NCI-H524 treated with DMSO at 0.1 percent for 48 hours (cell line): ENCODE measurements at regions not wholly inside any gene's neighbourhood (a gene's known extent, or its start where the extent isn't known, plus 50 kb on each side); places are given as distances from the start of the nearest gene placed in this dataset.

ENCODE experiments used
- DNase-seq: peaks from one replicate; lab custom pipeline; 2025; lab: John Stamatoyannopoulos, UW

- no peak for DNase-seq
Observed at GRCh38 chr3:117074826-117075225, 365.2 kb downstream of the TUSC7 start.

DNA sequence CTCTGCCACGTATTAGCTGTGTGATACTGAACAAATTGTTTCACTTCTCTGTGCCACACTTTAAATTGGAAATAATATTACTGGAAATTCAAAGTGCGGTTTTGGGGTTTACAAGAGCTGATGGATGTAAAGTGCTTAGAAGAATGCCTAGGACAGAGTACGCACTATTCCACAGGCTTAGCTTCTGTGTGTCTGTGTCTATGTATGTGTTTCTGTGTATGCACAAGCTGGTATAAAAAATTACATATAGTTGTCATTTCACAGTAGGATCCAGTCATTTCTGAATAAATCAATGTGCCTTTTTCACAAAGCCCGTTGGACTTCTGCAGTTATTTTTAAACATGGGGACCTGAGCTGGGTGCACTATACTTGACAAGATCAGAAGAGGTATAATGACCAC, 370.4 kb downstream of the TUSC7 start:
- DNase-seq = no peak

DNA sequence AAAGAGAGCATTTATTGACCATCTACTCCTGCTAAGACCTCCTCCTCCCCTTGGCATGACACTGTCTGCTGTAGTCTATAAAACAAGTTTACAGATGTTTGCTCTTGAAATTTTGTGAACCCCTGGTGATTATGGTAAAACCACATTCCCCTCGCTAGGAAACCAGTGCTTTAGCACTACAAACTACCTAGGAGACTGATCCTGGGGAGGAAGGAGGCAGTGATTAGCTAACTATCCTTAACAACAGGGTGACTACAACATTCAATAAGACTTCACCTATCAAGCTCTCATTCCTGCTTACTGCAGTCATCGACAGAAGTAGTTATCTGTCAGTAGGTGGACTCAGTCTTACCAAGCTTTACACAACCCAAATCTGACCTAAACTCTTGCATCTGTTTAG, 371.3 kb downstream of the TUSC7 start:
- no peak for DNase-seq

DNA sequence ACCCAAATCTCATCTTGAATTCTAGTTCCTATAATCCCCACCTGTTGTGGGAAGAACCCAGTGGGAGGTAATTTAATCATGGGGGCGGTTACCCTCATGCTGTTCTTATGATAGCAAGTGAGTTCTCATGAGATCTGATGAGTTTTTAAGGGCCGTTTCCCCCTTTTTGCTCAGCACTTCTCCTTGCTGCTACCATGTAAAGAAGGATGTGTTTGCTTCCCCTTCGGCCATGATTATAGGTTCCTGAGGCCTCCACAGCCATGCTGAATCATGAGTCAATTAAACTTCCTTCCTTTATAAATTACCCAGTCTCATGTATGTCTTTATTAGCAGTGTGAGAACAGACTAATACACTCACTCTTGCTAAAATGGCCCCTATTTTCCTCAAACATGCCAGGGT, 374.7 kb downstream of the TUSC7 start:
- DNase-seq = no peak

DNA sequence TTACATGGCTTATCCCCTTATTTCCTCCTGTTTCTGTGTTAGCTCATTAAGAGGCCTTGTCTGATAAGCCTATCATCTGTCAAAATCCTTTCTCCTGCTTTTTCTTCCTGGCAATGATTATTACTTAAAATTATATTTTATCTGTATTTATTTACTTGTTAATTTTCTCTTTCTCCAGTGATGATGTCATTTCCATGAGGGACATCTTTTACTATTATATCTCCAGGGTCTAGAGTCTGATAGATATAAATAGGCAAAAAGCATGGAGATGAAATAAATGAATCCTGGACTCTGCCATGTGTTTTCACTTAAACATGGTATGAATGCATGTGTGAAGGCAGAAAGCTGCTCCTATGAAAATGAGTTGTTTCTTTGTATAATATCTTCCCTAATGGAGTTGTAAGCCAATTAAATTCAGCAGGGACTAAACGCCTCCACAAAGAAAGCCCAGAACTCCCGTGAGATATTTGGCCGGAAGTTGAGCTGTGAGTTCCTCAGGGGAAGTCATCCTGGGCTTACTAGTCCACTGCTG, 375.2 kb downstream of the TUSC7 start:
- no peak for DNase-seq

DNA sequence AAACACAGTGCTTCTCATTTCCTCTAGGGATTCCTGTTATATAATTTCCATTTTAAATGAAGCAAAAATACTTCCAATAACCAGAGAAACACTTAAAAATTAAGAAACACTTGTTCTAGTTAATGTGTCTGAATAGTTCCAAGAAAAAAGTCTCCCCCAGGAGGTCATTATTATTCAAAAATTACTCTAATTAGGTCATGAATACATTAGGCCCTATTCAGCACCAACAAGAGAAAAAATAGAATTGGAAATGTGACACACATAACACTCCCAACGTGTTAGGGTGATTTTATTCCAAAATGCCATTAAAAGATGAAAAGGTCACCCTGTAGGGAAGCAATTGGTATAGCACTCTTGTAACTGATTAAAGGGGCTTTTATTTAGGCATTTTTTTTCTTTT, 382.1 kb downstream of the TUSC7 start:
- no peak for DNase-seq

DNA sequence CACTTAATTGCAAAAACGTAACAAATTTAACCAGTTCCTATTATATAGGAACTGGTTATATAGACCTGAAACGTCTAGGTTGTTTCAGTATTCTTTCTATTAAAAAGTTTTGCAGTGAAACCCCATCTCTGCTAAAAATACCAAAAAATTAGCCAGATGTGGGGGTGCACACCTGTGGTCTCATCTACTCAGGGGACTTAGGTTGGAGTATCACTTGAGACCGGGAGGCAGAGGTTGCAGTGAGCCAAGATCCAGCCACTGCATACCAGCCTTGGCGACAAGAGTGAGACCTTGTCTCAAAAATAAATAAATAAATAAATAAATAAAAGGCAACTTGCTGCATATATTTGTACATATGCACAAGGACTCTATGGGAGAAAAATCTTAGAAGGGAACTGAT, 387.0 kb downstream of the TUSC7 start:
- no peak for DNase-seq

- DNase-seq = no peak
Observed at GRCh38 chr3:117097351-117097750, 387.8 kb downstream of the TUSC7 start.

GRCh38 chr3:117101697-117102096, 392.1 kb downstream of the TUSC7 start:
- DNase-seq = no peak

GRCh38 chr3:117102426-117102825, 392.8 kb downstream of the TUSC7 start:
- no peak for DNase-seq

- no peak for DNase-seq
Observed at GRCh38 chr3:117103675-117104074, 394.1 kb downstream of the TUSC7 start.

DNA sequence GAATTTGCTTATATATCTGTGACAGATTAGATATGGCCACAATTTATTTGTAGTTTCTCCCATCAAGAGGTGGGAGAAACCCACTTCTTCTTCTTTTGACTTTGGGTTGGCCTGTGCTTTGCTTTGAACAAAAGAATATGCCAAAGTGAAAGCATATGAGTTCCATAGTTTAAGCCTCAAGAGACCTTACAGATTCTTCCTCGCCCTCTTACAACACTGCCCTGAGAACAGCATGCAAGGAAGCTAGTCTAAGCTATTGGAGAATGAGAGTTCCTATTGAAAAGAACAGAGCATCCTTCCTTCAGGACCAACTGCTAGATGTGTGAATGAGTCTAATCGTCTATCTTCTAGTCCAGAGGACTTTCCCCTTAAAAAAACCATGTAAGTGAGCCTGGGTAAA, 394.8 kb downstream of the TUSC7 start:
- DNase-seq = no peak

GRCh38 chr3:117104792-117105191, 395.2 kb downstream of the TUSC7 start:
- DNase-seq = no peak

DNA sequence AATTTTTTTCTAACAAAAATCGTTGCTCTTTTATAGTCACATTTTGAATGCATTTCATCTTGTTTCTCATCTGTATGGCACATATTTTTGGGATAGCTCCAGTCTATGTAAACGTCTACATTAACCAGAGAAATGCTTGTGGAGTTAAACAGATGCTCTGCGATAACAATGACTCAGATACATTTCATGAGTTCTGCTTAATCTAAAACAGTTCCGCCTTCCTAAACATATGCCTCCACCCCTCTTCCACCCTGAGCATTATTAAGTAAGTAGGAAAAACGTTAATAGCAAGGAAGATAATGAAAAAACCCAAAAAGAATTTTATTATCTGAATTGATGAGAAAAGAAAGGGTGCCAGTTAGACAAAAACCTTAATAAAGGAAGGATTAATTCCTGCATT, 396.1 kb downstream of the TUSC7 start:
- no peak for DNase-seq

- no peak for DNase-seq
Observed at GRCh38 chr3:117106396-117106795, 396.8 kb downstream of the TUSC7 start.

DNA sequence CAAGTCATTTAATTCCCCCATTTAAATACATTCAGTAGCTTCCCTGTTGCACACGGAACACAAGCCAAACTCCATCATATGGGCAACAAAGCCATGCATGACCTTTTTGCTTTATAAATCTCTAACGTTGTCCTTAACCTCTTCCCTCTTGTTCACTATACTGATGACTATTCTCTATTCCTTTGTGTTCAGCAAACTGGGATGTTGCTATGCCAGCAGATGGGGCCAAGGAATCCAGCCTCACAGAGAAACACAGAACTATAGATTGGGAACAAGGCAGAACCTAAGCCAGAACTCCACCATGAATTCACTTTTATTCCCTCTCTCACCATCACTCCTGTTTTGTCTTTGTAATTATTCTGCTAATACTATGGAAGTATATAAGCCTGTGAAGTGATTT, 398.4 kb downstream of the TUSC7 start:
- DNase-seq = no peak

DNA sequence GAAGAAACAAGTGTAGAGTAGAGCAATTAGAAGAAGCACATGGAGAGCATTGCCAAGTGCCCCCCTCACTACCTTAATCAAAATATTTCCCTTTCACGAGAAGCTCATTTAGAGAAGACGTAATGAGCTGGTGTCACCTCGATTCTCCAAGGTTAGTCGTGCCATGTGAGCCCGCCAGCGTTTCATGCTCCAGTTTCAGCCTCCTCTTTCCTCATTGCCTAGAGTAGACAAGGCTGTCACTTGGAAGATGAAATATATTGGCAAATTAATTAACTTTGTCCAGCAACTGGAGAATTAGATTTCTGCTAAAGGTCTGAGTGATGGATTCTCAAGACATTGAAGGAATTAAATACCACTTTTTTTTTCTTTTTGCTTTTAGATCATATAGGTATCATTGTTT, 399.6 kb downstream of the TUSC7 start:
- DNase-seq = no peak

- DNase-seq = no peak
Observed at GRCh38 chr3:117114517-117115265, 405.1 kb downstream of the TUSC7 start.

DNA sequence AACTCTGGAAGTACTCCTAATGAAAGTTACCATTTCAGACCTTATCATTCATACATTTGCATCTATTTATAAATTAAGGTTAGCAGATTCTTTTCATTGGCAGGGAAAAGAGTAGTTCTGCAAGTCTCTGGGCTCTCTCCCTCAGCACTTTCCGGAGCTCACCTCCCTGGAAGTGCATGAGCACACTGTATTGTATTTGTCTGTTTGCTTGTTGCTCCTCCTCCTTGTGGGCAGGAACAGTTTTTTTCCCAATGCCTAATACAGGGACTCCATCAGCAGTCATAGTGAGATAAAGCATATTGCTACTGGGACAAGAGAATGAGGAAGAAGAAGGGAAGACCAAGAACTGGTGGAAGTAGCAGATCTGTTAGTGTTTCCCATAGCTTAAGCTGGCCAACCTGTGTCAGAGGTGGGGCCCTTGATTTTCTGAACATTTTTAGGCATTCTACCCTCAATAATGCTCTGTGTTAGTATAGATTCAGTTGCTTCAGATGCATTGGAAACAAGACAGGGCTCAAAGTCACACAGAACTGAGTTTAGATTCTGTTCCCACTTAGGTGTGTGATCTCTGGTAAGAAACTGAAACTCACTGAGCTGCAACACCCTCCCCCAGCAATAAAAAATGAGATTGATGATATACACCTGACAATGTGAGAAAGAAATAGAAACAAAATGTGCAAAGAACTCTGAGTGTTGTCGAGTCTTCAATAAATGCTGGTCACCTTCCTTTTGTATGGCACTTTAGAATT, 407.8 kb downstream of the TUSC7 start:
- DNase-seq = no peak

DNA sequence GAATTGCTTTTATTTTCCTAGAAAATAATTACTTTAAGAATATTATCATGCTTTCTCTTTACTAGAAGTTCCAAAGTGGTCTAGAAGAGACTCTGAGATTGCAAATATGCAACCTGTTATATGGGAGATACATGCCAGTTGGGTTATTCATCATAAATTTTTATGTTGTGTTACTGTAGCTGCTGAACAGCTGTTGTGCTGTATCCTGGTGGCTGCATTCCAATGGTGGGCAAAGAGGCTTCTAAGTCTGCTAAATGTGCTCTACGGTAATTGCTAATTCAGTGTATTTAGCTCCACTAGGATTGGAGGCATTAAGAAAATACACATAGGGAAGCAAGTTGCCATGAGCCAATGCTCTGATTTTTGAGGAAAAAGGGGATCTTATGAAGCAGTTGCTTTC, 409.0 kb downstream of the TUSC7 start:
- DNase-seq = no peak

- no peak for DNase-seq
Observed at GRCh38 chr3:117120014-117120413, 410.4 kb downstream of the TUSC7 start.

DNA sequence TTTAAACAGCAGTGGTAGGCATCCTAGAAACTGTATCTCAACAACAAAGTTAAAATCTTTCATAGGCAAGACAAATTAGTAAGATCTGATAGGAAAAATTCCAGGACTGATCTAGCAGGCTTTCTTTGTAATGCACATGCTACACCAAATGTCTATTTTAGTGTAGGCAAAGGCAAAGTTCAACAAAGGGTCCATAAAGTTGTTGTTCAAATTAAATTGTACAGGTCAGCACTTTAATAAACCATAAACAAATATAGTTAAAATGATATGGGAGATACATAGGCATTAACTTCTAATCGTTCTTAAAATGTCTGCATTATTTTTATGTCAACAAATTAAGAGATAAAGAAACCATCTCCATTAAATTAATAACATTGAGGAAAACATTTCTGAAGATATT, 413.0 kb downstream of the TUSC7 start:
- DNase-seq = no peak

DNA sequence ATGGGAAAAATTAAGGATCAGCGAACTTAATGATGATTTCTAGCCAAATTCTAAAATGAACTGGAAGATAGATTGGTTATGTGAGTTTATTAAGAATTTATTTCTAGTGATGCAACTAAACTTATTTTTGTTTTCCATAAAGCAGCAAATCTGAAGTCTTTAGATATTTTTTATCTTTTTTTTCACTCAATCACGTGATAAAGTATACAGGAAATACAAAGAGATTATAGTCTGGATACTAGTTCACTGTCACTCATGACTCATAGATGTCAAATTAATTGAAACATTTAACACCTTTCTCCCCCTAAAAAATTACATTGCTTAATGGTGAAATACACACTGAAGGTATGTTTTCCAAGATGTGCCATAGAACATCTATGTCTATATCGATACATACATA, 416.9 kb downstream of the TUSC7 start:
- no peak for DNase-seq
